Endothelial cell of umbilical vein (primary cell): ENCODE measurements at regions not wholly inside any gene's neighbourhood (a gene's known extent, or its start where the extent isn't known, plus 50 kb on each side); places are given as distances from the start of the nearest gene placed in this dataset.

ENCODE experiments used
- CTCF ChIP-seq, 2 donors: IDR thresholded peaks; 1 replicate in 1 of 2; 2 replicates in 1 of 2; pipeline ENCODE4 v1.5.1; 2011; ENCODE audit warnings: low read length in 2 of 2, mild to moderate bottlenecking in 2 of 2, moderate library complexity in 2 of 2, control low read depth in 1 of 2, inconsistent platforms in 1 of 2, low read depth in 1 of 2; ENCODE audit not compliant: insufficient read depth in 1 of 2; ENCODE audit errors: extremely low read depth in 1 of 2
- EZH2 ChIP-seq: IDR thresholded peaks from 2 replicates; pipeline ENCODE4 v1.6.1; 2012; ENCODE audit warnings: borderline replicate concordance, low read depth, mild to moderate bottlenecking, moderate library complexity, low read length, inconsistent platforms; ENCODE audit not compliant: severe bottlenecking
- GATA2 ChIP-seq: IDR thresholded peaks from 2 replicates; pipeline ENCODE4 v1.7.0; 2011; ENCODE audit warnings: low read depth, mild to moderate bottlenecking, moderate library complexity, mixed read lengths, low read length; ENCODE audit not compliant: insufficient read length, insufficient read depth
- POLR2A ChIP-seq: IDR thresholded peaks from 2 replicates; pipeline ENCODE4 v1.6.1; 2012; ENCODE audit warnings: low read depth, mild to moderate bottlenecking, control low read depth, low read length

- TF ChIP-seq GATA2 (no peak), POLR2A (no peak), CTCF (IDR thresholded peaks at IDR 0.05; ENCODE audit: extremely low read depth in 1 of 2, insufficient read depth in 1 of 2, low read depth in 1 of 2, low read length in 2 of 2) (no peak), EZH2 (no peak)
Observed at GRCh38 chr7:67771846-67772605, 775.4 kb downstream of the TYW1 start.
